Heart left ventricle (tissue), 16 donors: ENCODE measurements at regions not wholly inside any gene's neighbourhood (a gene's known extent, or its start where the extent isn't known, plus 50 kb on each side); places are given as distances from the start of the nearest gene placed in this dataset.
A peak's percentile ranks its signal among the peaks of the same experiment; 100 is the strongest.

ENCODE experiments used
- ATAC-seq, 4 donors: fragments of 200-7000 bp; cut with Tn5 transposase; one replicate each; pipeline ENCODE4 v1.9.1; 2020 to 2022; ENCODE audit warnings: moderate library complexity in 4 of 4, mild to moderate bottlenecking in 3 of 4, moderate number of reproducible peaks in 1 of 4
- DNase-seq, 5 donors: peaks; one replicate each; pipeline ENCODE4 v3.0.0-alpha.2; 2020
- H3K27ac ChIP-seq, 12 donors: fragments of 200-600 bp; sonication (generic) in 4 of 12; one replicate each; pipeline versions ENCODE4 v1.5.0 to v1.8.0; 2016 to 2022; ENCODE audit warnings: mild to moderate bottlenecking in 2 of 12
- H3K27me3 ChIP-seq, 9 donors: fragments of 200-600 bp; sonication (generic) in 2 of 9; one replicate each; pipeline versions ENCODE4 v1.5.1 to v1.8.0; 2016 to 2022; ENCODE audit warnings: mild to moderate bottlenecking in 3 of 9
- H3K36me3 ChIP-seq, 9 donors: fragments of 200-600 bp; sonication (generic) in 2 of 9; one replicate each; pipeline versions ENCODE4 v1.5.0 to v1.8.0; 2018 to 2022; ENCODE audit warnings: mild to moderate bottlenecking in 2 of 9
- H3K4me1 ChIP-seq, 12 donors: fragments of 200-600 bp; sonication (generic) in 4 of 12; one replicate each; pipeline versions ENCODE4 v1.5.0 to v1.8.0; 2016 to 2022; ENCODE audit warnings: mild to moderate bottlenecking in 3 of 12
- H3K4me3 ChIP-seq, 12 donors: fragments of 200-600 bp; sonication (generic) in 4 of 12; one replicate each; pipeline versions ENCODE4 v1.5.0 to v1.8.0; 2017 to 2022; ENCODE audit warnings: mild to moderate bottlenecking in 9 of 12, moderate library complexity in 4 of 12
- H3K9me3 ChIP-seq, 12 donors: fragments of 200-600 bp; sonication (generic) in 4 of 12; one replicate each; pipeline versions ENCODE4 v1.5.0 to v1.8.0; 2016 to 2022; ENCODE audit warnings: mild to moderate bottlenecking in 1 of 12
- CTCF ChIP-seq, 12 donors: fragments of 200-600 bp; sonication (generic) in 4 of 12; IDR thresholded peaks; one replicate each; pipeline versions ENCODE4 v1.5.0 to v1.8.0; 2018 to 2022; ENCODE audit warnings: antibody characterized with exemption in 12 of 12, mild to moderate bottlenecking in 5 of 12
- POLR2A ChIP-seq, 2 donors: fragments of 450-650 bp; IDR thresholded peaks; one replicate each; pipeline ENCODE4 v1.6.1; 2017; ENCODE audit warnings: antibody characterized with exemption in 2 of 2, mild to moderate bottlenecking in 2 of 2, moderate library complexity in 2 of 2
- WGBS, 4 donors: extraction: QIAGEN DNeasy Blood & Tissue Kit in 2 of 4; methylation state at CpG; one replicate each; pipeline versions ENCODE4 v1.1.5 to v1.1.7; 2013 to 2018; 5-methylcytosine and 5-hydroxymethylcytosine counted together
- intact Hi-C, 10 donors: fragments of 100-400 bp; cut with DNase I; formaldehyde crosslinking; loops; one replicate each; pipeline versions ENCODE4 v1.11.1 to v1.14.2; 2022
- donor health status: ischemic (EF 13 %, LVEDD 7.1; RV severe dilation, severe dysfunction).
- donor health status: healthy with polysubstance abuse.
- donor health status: DM: no; HTN: yes; CAD: no.
- donor health status: DM: no; HTN: no; CAD: no.
- donor health status: ischemic (EF 25% LVEDD 6.9; RV normal size, moderate dysfunction).
- donor health status: ischemic (EF 25% LVEDD 5.7; RV mildly dilated, moderate dysfunction).
- donor health status: healthy.
- donor health status: DM: yes; HTN: yes; CAD: no.
- donor health status: ischemic (EF 35%, LVEDD 5.7; RV mildly dilated, moderate dysfunction).
- donor health status: nonischemic (EF 11% LVEDD 7.7; RV severe dilation, severe dysfunction).
- donor health status: DM: yes; HTN: yes; CAD: no.
- donor health status: PGD.
- donor health status: ischemic (EF 29% LVEDD 5.4; RV normal size, mild dysfunction).
- donor health status: nonischemic (EF 23%, LVEDD 6.1; RV moderate dilation, normal function).

DNA sequence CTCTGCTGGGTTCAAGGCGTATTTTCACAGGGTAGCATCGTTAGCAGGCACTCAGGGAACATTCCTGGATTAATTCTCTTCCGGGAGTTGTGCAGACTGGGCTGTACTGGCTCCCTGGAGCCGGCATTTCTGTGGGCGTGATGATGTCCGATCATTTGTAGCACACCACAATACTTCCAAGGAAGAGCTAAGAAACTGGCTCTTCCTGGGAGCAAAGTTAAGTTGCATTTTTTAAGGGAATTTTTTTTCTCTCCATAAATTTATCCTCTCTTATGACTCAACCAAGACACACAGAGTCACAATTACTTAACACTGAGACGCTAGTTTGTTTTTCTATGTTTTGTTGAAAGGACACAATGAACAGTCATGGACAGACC is 211.6 kb upstream of the FOXF1 start:
- no peaks in the 10 kb centered on the region for H3K9me3 ChIP-seq
- H3K27ac ChIP-seq = peak overlapping the region in 1 of 12 donors; percentile 83
- no peaks in the 10 kb centered on the region for H3K36me3 ChIP-seq
- no peak for ATAC-seq
- DNase-seq = no peak
- 41 to 55% (median 52%) methylated on average over 7 of the region's 7 CpGs for WGBS, 4 donors
- intact Hi-C loops = no loop called here
- no peak overlapping the region for H3K4me3 ChIP-seq
- H3K27me3 ChIP-seq = peaks cover 8 to 95% (median 57%) of the 10 kb centered on the region in 9 donors
- H3K4me1 ChIP-seq = peaks cover 0 to 7% (median 0%) of the 10 kb centered on the region in 12 donors
- no peak for TF ChIP-seq CTCF (IDR thresholded peaks at IDR 0.05)
- no peak for TF ChIP-seq POLR2A (IDR thresholded peaks at IDR 0.05)

DNA sequence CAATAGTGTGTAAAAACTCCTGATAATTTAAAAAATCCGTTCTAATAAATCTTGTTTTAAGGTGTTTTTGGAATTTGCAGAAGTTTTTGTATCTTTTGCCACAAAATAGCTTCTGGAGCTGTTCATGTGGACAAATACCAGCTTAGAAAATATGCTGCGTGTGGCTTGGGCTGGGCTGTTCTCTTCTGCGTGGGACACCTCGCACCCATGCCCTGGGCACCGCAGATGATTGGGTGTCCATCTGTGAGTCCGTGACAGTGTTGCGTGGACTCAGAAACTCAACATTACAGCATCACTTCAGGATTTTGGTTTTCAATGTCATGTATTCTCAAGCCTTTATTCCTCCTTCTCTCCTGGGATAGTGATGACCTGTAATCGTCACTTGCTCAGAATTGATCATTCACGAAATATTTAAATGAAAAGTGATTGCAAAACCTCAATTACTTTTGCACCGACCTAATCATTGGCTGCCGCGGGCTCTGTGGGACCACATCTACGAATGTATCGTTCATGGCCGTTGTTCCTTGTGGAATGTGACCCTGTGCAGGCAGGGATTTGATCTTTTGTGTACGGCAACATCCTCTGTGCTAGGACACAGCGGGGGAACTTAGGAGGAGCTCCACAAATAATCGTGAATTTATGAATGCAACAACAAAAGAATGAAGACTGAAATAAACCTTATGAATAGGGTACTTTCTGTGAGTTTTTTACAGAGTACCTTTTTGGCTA is 210.3 kb upstream of the FOXF1 start:
- H3K27me3 ChIP-seq = peaks cover 8 to 92% (median 52%) of the 10 kb centered on the region in 9 donors
- TF ChIP-seq POLR2A (IDR thresholded peaks at IDR 0.05) = no peak
- TF ChIP-seq CTCF (IDR thresholded peaks at IDR 0.05) = no peak
- intact Hi-C loops = no loop called here

GRCh38 chr16:86300746-86301481 is 209.4 kb upstream of the FOXF1 start:
- no peaks in the 10 kb centered on the region for H3K9me3 ChIP-seq
- H3K4me1 ChIP-seq = peaks cover 0 to 7% (median 0%) of the 10 kb centered on the region in 12 donors

More for the DNA sequence above, 210.3 kb upstream of the FOXF1 start:
- H3K4me1 ChIP-seq = peaks cover 0 to 7% (median 0%) of the 10 kb centered on the region in 12 donors
- H3K36me3 ChIP-seq = no peaks in the 10 kb centered on the region
- DNase-seq (no peak), ATAC-seq (no peak)
- H3K4me3 ChIP-seq = no peak overlapping the region
- 80 to 83% (median 81%) methylated on average over 18 of the region's 18 CpGs for WGBS, 4 donors
- H3K9me3 ChIP-seq = no peaks in the 10 kb centered on the region
- H3K27ac ChIP-seq = peak overlapping the region in 1 of 12 donors; percentile 83

More at GRCh38 chr16:86300746-86301481, 209.4 kb upstream of the FOXF1 start:
- H3K27me3 ChIP-seq = peaks cover 2 to 92% (median 43%) of the 10 kb centered on the region in 9 donors
- ATAC-seq = no peak
- intact Hi-C loops = no loop called here
- peak overlapping the region in 1 of 12 donors; percentile 83 for H3K27ac ChIP-seq
- WGBS, 4 donors = 18 to 23% (median 22%) methylated on average over 19 to 20 of the region's 20 CpGs
- TF ChIP-seq POLR2A (IDR thresholded peaks at IDR 0.05) (no peak), CTCF (IDR thresholded peaks at IDR 0.05) (no peak)
- no peak for DNase-seq
- no peak overlapping the region for H3K4me3 ChIP-seq
- H3K36me3 ChIP-seq = no peaks in the 10 kb centered on the region
